HepG2 (cell line): ENCODE measurements at regions not wholly inside any gene's neighbourhood (a gene's known extent, or its start where the extent isn't known, plus 50 kb on each side); places are given as distances from the start of the nearest gene placed in this dataset.

Experiments used
- CCDC6 ChIP-seq: sonication (generic); formaldehyde crosslinking; IDR thresholded peaks from 2 replicates; pipeline ENCODE4 v1.8.1; 2022; ENCODE audit warnings: mild to moderate bottlenecking, missing genetic modification reagents, moderate library complexity
- DMAP1 ChIP-seq: IDR thresholded peaks from 2 replicates; pipeline ENCODE4 v1.6.1; 2016
- ETV6 ChIP-seq: sonication (generic); formaldehyde crosslinking; conservative IDR thresholded peaks from 2 replicates; pipeline ENCODE4 v1.4.0; 2020; ENCODE audit warnings: missing genetic modification reagents
- MAFG ChIP-seq: sonication (generic); formaldehyde crosslinking; IDR thresholded peaks from 2 replicates; pipeline ENCODE4 v1.5.1; 2020; ENCODE audit warnings: mild to moderate bottlenecking, missing genetic modification reagents
- SP5 ChIP-seq: IDR thresholded peaks from 2 replicates; pipeline ENCODE4 v1.6.1; 2016; ENCODE audit warnings: low read depth, borderline replicate concordance
- TOPORS ChIP-seq: sonication (generic); formaldehyde crosslinking; IDR thresholded peaks from 2 replicates; pipeline ENCODE4 v1.8.0; 2023; ENCODE audit warnings: mild to moderate bottlenecking, missing genetic modification reagents
- TF ChIP-seq, protein P1 (sequence below): sonication (generic); formaldehyde crosslinking; IDR thresholded peaks from 2 replicates; pipeline ENCODE4 v1.4.0; 2020; ENCODE audit warnings: missing genetic modification reagents
- TF ChIP-seq, protein P2 (sequence below): sonication (generic); formaldehyde crosslinking; IDR thresholded peaks from 2 replicates; pipeline ENCODE4 v1.5.0; 2020; ENCODE audit warnings: mild to moderate bottlenecking, missing genetic modification reagents, borderline replicate concordance

DNA sequence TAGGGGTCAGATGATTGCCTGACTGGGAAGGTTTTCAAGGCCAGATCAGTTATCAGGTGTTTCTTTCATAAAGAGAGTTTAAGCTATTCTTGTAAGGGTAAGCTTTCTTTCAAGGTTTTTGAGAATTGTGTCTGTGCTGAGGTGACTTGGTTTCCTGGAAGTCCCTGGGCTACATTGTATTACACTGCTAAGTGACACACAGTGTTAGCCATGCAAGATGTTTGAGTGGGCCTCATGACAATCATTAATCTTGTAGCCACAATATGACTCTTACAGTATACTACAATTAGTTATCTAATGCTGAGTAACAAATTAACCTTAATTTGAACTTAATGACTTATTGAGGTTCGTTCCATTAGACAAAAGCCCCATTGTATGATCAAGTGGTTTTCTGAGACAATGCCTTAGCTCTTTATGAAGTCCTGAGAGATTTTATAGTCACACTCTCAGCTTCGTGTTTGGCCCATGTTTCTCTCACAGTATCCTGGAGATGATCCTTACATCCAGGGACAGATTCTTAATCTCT, 186.7 kb downstream of the RPS12 start (continued):
- TF ChIP-seq, protein P1, sequence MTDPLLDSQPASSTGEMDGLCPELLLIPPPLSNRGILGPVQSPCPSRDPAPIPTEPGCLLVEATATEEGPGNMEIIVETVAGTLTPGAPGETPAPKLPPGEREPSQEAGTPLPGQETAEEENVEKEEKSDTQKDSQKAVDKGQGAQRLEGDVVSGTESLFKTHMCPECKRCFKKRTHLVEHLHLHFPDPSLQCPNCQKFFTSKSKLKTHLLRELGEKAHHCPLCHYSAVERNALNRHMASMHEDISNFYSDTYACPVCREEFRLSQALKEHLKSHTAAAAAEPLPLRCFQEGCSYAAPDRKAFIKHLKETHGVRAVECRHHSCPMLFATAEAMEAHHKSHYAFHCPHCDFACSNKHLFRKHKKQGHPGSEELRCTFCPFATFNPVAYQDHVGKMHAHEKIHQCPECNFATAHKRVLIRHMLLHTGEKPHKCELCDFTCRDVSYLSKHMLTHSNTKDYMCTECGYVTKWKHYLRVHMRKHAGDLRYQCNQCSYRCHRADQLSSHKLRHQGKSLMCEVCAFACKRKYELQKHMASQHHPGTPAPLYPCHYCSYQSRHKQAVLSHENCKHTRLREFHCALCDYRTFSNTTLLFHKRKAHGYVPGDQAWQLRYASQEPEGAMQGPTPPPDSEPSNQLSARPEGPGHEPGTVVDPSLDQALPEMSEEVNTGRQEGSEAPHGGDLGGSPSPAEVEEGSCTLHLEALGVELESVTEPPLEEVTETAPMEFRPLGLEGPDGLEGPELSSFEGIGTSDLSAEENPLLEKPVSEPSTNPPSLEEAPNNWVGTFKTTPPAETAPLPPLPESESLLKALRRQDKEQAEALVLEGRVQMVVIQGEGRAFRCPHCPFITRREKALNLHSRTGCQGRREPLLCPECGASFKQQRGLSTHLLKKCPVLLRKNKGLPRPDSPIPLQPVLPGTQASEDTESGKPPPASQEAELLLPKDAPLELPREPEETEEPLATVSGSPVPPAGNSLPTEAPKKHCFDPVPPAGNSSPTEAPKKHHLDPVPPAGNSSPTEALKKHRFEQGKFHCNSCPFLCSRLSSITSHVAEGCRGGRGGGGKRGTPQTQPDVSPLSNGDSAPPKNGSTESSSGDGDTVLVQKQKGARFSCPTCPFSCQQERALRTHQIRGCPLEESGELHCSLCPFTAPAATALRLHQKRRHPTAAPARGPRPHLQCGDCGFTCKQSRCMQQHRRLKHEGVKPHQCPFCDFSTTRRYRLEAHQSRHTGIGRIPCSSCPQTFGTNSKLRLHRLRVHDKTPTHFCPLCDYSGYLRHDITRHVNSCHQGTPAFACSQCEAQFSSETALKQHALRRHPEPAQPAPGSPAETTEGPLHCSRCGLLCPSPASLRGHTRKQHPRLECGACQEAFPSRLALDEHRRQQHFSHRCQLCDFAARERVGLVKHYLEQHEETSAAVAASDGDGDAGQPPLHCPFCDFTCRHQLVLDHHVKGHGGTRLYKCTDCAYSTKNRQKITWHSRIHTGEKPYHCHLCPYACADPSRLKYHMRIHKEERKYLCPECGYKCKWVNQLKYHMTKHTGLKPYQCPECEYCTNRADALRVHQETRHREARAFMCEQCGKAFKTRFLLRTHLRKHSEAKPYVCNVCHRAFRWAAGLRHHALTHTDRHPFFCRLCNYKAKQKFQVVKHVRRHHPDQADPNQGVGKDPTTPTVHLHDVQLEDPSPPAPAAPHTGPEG (CRISPR knock-in tag) = no peak
- TF ChIP-seq, protein P2, sequence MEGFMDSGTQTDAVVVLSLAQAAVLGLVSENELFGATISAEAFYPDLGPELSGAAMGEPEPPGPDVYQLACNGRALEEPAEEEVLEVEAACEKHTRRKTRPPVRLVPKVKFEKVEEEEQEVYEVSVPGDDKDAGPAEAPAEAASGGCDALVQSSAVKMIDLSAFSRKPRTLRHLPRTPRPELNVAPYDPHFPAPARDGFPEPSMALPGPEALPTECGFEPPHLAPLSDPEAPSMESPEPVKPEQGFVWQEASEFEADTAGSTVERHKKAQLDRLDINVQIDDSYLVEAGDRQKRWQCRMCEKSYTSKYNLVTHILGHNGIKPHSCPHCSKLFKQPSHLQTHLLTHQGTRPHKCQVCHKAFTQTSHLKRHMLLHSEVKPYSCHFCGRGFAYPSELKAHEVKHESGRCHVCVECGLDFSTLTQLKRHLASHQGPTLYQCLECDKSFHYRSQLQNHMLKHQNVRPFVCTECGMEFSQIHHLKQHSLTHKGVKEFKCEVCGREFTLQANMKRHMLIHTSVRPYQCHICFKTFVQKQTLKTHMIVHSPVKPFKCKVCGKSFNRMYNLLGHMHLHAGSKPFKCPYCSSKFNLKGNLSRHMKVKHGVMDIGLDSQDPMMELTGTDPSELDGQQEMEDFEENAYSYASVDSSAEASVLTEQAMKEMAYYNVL (CRISPR knock-in tag) = no peak
- TF ChIP-seq MAFG (no peak), TOPORS (CRISPR knock-in tag) (no peak), ETV6 (no peak), DMAP1 (CRISPR knock-in tag) (no peak), SP5 (no peak), CCDC6 (CRISPR knock-in tag) (no peak)
